HFF-Myc (cell line): ENCODE measurements at regions not wholly inside any gene's neighbourhood (a gene's known extent, or its start where the extent isn't known, plus 50 kb on each side); places are given as distances from the start of the nearest gene placed in this dataset.
"Not testable (repeated sequence)": the region's sequence is repeated elsewhere in the genome, so short reads cannot be mapped to it uniquely, and the experiment has no call there.

ENCODE experiments used
- DNase-seq: peaks from one replicate; pipeline ENCODE4 v3.0.0-alpha.2; 2011; ENCODE audit warnings: low read depth; ENCODE audit errors: extremely low read depth
- H3K4me3 ChIP-seq: replicated peaks from 2 replicates; pipeline ENCODE4 v1.5.1; 2011; ENCODE audit warnings: low read depth, mild to moderate bottlenecking, control low read depth, low read length
- TF ChIP-seq, protein P1 (sequence below): IDR thresholded peaks from 2 replicates; pipeline ENCODE4 v1.5.1; 2012; ENCODE audit warnings: mild to moderate bottlenecking, low read depth, low read length, control low read depth; ENCODE audit errors: missing control alignments

DNA sequence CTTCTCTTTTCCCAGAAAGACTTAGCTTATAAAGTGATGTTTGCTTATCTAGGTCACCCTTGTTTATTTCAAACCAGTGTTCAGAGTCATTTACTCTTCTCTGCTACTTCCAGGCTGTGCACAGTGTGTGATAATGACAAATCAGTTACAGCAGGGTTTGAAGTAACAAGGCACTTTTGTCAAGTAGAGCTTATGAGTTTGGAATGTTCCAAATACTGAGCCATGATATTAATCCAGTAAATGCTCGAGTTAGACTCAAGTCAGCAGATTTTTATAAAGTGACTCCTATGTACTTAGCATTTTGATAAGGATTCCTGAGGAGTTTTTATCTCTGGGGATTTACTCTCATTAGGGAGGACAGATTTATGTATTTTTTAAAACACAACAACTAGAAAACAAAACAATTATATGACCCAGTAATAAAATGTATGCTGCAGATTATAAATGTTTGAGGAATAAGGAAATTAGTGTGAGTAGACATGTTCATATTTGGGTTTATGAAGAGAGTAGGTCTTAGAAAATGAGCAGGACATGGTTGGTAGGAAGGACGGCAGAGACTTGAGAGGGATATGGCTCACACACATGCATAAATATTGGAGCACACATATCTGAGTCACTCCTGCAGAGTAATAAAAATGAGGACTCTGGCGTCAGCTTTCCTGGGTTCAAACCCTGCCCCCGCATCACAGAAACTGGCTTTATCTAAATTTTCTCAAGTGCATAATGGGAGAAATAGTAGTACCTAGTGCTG, 271.2 kb downstream of the FBXO8 start:
- H3K4me3 ChIP-seq, result no peak overlapping the region
- TF ChIP-seq, protein P1, sequence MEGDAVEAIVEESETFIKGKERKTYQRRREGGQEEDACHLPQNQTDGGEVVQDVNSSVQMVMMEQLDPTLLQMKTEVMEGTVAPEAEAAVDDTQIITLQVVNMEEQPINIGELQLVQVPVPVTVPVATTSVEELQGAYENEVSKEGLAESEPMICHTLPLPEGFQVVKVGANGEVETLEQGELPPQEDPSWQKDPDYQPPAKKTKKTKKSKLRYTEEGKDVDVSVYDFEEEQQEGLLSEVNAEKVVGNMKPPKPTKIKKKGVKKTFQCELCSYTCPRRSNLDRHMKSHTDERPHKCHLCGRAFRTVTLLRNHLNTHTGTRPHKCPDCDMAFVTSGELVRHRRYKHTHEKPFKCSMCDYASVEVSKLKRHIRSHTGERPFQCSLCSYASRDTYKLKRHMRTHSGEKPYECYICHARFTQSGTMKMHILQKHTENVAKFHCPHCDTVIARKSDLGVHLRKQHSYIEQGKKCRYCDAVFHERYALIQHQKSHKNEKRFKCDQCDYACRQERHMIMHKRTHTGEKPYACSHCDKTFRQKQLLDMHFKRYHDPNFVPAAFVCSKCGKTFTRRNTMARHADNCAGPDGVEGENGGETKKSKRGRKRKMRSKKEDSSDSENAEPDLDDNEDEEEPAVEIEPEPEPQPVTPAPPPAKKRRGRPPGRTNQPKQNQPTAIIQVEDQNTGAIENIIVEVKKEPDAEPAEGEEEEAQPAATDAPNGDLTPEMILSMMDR, result no peak
- no peak for DNase-seq

DNA sequence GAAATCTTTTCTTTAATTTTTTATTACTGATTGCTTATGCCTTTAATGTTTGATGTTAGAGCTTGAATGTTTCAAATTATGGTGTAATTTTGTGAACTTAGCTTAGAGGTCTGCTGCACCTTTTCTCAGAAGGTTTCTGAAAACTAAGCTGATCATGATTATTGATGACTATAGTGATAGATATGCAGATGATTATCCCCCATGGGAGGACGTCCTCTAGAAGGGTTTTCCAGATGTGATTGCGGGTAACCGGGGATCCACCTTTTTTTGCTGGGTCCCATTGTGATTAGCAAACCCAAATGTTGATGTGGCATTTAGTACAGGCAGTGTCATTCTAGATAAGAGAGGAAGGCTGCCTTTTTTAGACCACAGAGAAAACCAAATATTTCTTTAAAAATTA, 272.9 kb downstream of the FBXO8 start:
- DNase-seq, result no peak
- H3K4me3 ChIP-seq, result no peak overlapping the region
- TF ChIP-seq, protein P1, result no peak

DNA sequence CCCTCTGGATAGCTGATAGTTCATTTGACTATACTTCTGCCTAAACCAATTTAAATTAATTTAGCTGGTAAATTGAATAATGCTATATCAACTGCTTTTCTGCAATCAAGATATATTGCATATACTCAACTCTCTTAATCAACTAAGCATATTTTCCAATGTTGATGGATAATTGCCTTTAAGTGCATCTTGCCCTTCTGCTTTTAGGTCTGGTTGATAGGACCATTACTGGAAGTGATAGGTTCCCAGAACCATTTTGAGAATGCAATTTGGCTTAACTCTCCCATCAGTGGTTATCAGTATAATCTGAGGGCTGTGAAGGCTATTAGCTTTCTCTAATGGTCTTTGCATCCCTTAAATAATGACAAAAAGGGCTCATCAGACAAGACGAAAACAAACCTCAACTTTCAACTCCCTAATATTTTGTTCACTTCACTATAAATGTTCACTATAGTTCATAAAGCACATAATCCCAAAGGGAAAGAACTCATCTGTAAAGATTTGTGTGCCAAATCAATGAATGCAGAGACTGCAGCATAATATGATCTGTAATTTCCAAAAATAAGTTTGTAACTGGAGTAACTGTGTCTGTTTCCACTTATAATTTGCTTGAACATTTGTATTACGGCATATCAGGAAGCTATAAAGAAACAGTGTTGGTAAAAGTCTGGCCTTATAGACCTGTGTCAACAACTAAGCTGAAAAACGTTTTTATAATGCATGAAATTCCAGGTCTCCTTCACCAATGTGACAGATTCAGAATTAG, 273.6 kb downstream of the FBXO8 start:
- no peak overlapping the region for H3K4me3 ChIP-seq
- TF ChIP-seq, protein P1, result no peak
- DNase-seq, result no peak

DNA sequence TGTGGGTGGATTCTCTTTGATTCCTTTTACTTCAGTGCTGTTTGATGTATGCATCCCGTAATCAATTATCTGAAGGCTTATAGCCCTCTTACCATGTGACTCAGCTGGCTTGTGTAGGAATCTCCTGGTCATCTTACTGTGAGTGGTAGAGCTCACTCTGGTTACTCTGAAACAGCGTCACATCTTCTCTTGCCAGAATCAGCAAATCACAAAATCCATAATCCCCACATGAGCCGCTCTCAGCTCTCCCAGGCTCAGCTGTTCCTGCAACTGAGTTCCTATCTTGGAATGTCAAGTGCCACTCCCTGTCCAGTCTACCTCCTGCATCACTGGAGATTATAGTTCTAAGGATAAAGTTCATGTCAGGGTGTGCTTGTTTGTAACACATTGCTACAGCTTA, 278.0 kb downstream of the FBXO8 start:
- TF ChIP-seq, protein P1, result no peak
- H3K4me3 ChIP-seq, result no peak overlapping the region
- DNase-seq, result no peak

DNA sequence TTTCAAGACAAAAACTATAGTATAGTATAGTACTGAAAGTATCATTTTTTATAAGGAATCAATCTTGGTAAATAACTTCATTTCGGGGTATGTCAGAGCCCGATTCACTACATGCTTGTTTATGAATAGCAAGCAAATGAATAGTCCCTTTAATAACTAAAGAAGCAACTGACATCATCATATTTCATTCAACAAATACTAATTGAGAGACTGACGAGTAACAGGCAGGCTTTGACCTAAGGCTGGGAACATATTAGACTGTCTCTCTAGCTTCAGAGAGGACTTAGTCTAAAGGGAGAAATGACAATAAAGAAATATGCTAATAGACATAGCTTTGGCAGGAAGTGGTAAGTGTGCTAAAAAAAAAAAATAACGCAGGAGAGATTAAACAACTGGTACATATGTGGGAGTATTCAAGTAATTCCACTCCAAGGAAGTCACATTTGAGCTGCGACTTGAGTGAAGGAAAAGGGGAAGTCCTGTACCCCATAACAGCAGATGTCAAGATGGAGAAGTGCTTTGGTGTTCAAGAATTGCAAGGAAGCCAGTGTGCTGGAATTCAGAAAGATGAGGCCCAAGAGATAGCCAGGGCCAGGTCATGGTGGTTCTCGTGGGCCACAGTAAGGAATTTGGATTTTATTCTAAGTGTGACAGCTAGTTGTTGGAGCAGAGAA, 284.9 kb downstream of the FBXO8 start:
- no peak for DNase-seq
- TF ChIP-seq, protein P1, result no peak
- no peak overlapping the region for H3K4me3 ChIP-seq

DNA sequence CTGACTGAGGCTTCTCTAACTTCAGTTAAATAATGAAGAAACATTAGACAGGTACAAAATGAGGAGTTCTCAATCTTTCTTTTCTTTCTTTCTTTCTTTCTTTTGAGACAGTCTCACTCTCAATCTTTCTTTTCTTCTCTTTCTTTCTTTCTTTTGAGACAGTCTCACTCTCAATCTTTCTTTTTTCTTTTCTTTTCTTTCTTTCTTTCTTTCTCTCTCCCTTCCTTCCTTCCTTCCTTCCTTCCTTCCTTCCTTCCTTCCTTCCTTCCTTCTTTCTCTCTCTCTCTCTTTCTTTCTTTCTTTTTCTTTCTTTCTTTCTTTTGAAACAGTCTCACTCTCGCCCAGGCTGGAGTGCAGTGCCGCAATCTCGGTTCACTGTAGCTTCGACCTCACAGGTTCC, 287.7 kb downstream of the FBXO8 start:
- not testable (repeated sequence) for H3K4me3 ChIP-seq, DNase-seq

DNA sequence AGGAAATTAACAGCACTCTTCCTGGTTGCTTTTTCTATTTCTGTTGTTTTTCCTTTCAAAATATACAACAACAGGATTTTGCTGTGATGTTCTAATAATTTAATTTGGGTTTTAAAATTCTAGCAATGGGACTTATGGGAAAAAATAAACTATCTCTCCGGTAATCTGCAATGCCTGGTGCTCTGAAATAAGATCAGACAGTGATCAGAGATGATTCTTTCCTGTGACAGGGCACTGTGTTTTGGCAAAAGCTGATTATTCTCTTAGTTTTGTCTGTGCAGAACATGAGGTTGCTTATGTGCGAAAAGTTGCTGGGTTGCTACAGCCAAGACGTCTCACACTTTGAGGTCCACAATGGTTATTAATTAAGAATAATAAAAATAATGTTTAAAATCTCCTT, 291.7 kb downstream of the FBXO8 start:
- no peak overlapping the region for H3K4me3 ChIP-seq
- DNase-seq, result no peak
- TF ChIP-seq, protein P1, result no peak
